T-cell (primary cell): ENCODE measurements at regions not wholly inside any gene's neighbourhood (a gene's known extent, or its start where the extent isn't known, plus 50 kb on each side); places are given as distances from the start of the nearest gene placed in this dataset.
"Not testable (repeated sequence)": the region's sequence is repeated elsewhere in the genome, so short reads cannot be mapped to it uniquely, and the experiment has no call there.

Experiments
- ATAC-seq, 4 experiments: fragments of 200-7000 bp in 3 of 4; fragments of 150-1000 bp in 1 of 4; cut with Tn5 transposase; replicated peaks in 1 of 4; 1 replicate in 3 of 4; 2 replicates in 1 of 4; pipeline ENCODE4 v1.10.0; 2021; ENCODE audit warnings: moderate library complexity in 3 of 4, mild to moderate bottlenecking in 2 of 4, moderate number of reproducible peaks in 1 of 4
- CTCF ChIA-PET, 2 donors: fragments of 300-600 bp; sonication (Branson Sonifier 250); formaldehyde crosslinking; loops; one replicate each; lab custom pipeline; 2022; ENCODE audit warnings: antibody characterized with exemption in 2 of 2; lab: Charles Lee
- POLR2A ChIA-PET, 2 donors: fragments of 300-600 bp; sonication (Branson Sonifier 250); formaldehyde crosslinking; loops; one replicate each; lab custom pipeline; 2022; ENCODE audit warnings: antibody characterized with exemption in 2 of 2; lab: Charles Lee
- DNase-seq, 35 experiments: peaks; one replicate each; pipeline versions ENCODE4 v3.0.0 to v3.0.0-alpha.2; 2013 to 2023
- H3K27ac ChIP-seq: one replicate; pipeline ENCODE4 v1.5.1; 2013; ENCODE audit warnings: low read length
- H3K27me3 ChIP-seq, 2 experiments: replicated peaks in 1 of 2; 1 replicate in 1 of 2; 2 replicates in 1 of 2; pipeline versions ENCODE4 v1.6.1 to v1.7.0; 2013; ENCODE audit warnings: low read length in 1 of 2, mixed read lengths in 1 of 2; ENCODE audit not compliant: control insufficient read depth in 2 of 2, insufficient read depth in 2 of 2; ENCODE audit errors: extremely low read depth in 1 of 2
- H3K36me3 ChIP-seq, 2 donors: 1 replicate in 1 of 2; 2 replicates in 1 of 2; pipeline versions ENCODE4 v1.6.1 to v1.7.0; 2013; ENCODE audit warnings: low read length in 1 of 2; ENCODE audit not compliant: control insufficient read depth in 2 of 2, insufficient read depth in 1 of 2; ENCODE audit errors: extremely low read depth in 1 of 2
- H3K4me1 ChIP-seq, 2 experiments: 1 replicate in 1 of 2; 2 replicates in 1 of 2; pipeline versions ENCODE4 v1.6.1 to v1.7.0; 2013; ENCODE audit warnings: low read length in 2 of 2, mixed read lengths in 1 of 2; ENCODE audit not compliant: insufficient read depth in 2 of 2, control insufficient read depth in 1 of 2; ENCODE audit errors: extremely low read depth in 1 of 2
- H3K4me3 ChIP-seq, 2 donors: 1 replicate in 1 of 2; 2 replicates in 1 of 2; pipeline versions ENCODE4 v1.5.1 to v1.7.0; 2013; ENCODE audit warnings: mild to moderate bottlenecking in 2 of 2, low read length in 1 of 2, moderate library complexity in 1 of 2; ENCODE audit not compliant: control insufficient read depth in 1 of 2; ENCODE audit errors: extremely low read depth in 1 of 2
- H3K9me3 ChIP-seq: 2 replicates; pipeline ENCODE4 v1.7.0; 2013
- H3K27ac Mint-ChIP-seq, 2 donors: one replicate each; pipeline ENCODE4 v1.8.0; 2020 to 2021; ENCODE audit warnings: mild to moderate bottlenecking in 2 of 2, mixed read lengths in 2 of 2
- H3K27me3 Mint-ChIP-seq, 2 donors: one replicate each; pipeline ENCODE4 v1.8.0; 2021 to 2022; ENCODE audit warnings: mixed read lengths in 2 of 2
- H3K36me3 Mint-ChIP-seq: one replicate; pipeline ENCODE4 v1.8.0; 2021; ENCODE audit warnings: mixed read lengths
- H3K4me1 Mint-ChIP-seq, 3 donors: one replicate each; pipeline ENCODE4 v1.8.0; 2020 to 2022; ENCODE audit warnings: mixed read lengths in 3 of 3, mild to moderate bottlenecking in 1 of 3
- H3K4me3 Mint-ChIP-seq, 3 donors: one replicate each; pipeline ENCODE4 v1.8.0; 2020 to 2022; ENCODE audit warnings: mild to moderate bottlenecking in 3 of 3, mixed read lengths in 3 of 3, moderate library complexity in 3 of 3
- H3K9me3 Mint-ChIP-seq, 3 donors: one replicate each; pipeline ENCODE4 v1.8.0; 2020 to 2022; ENCODE audit warnings: mixed read lengths in 3 of 3
- whole genome bisulfite sequencing: methylation state at CpG from one replicate; pipeline ENCODE4 v1.1.5; 2013; ENCODE audit warnings: missing lambda C conversion rate; ENCODE audit not compliant: insufficient coverage; 5-methylcytosine and 5-hydroxymethylcytosine counted together

- H3K27ac ChIP-seq, H3K36me3 ChIP-seq, H3K9me3 ChIP-seq, ATAC-seq, H3K4me3 ChIP-seq, H3K4me3 Mint-ChIP-seq, H3K4me1 ChIP-seq, H3K36me3 Mint-ChIP-seq, DNase-seq, H3K4me1 Mint-ChIP-seq, H3K27me3 Mint-ChIP-seq, H3K9me3 Mint-ChIP-seq, H3K27ac Mint-ChIP-seq, POLR2A ChIA-PET: not testable (repeated sequence)
- no CpG with 5 or more reads among the region's 16 CpGs for WGBS
- H3K27me3 ChIP-seq, result peaks cover 0 to 17% of the 10 kb centered on the region in 2 experiments
- CTCF ChIA-PET, result interaction anchor here in 1 of 2 donors (0.9 kb wide), 1 partner anchor 11 kb away, joined by 3 read pairs; no protein-coding TSS in a partner anchor
Observed at GRCh38 chr10:29380599-29381511, 92.0 kb downstream of the LYZL1 start.

GRCh38 chr10:29386342-29386999, 97.6 kb downstream of the LYZL1 start:
- peak in 2 of 4 experiments; percentile 50 to 61 for ATAC-seq
- no CpG with 5 or more reads among the region's 8 CpGs for WGBS
- no peak overlapping the region for H3K4me3 Mint-ChIP-seq
- no peaks in the 10 kb centered on the region for H3K36me3 ChIP-seq
- H3K27ac Mint-ChIP-seq, result no peak overlapping the region
- DNase-seq, result peak in 4 of 35 experiments; percentile 5 to 55 (median 7)
- H3K27me3 Mint-ChIP-seq, result peaks cover 2 to 8% of the 10 kb centered on the region in 2 donors
- H3K4me1 ChIP-seq, result no peaks in the 10 kb centered on the region
- ChIA-PET CTCF (interaction anchor here (0.6 to 1.4 kb wide), 9 partner anchors 9 to 394 kb away, joined by 3 to 8 read pairs (median 3); no protein-coding TSS in a partner anchor), POLR2A (no interaction called here)
- H3K4me3 ChIP-seq, result no peak overlapping the region
- peaks cover 0 to 22% of the 10 kb centered on the region in 2 experiments for H3K27me3 ChIP-seq
- H3K9me3 ChIP-seq, result no peaks in the 10 kb centered on the region
- no peak overlapping the region for H3K27ac ChIP-seq
- H3K36me3 Mint-ChIP-seq, result no peaks in the 10 kb centered on the region
- H3K9me3 Mint-ChIP-seq, result no peaks in the 10 kb centered on the region
- H3K4me1 Mint-ChIP-seq, result peaks cover 0 to 4% (median 3%) of the 10 kb centered on the region in 3 donors

GRCh38 chr10:29387269-29387668, 98.4 kb downstream of the LYZL1 start:
- ChIA-PET POLR2A (no interaction called here), CTCF (interaction anchor here (0.6 to 1.4 kb wide), 7 partner anchors 10 to 304 kb away, joined by 3 to 7 read pairs (median 3); no protein-coding TSS in a partner anchor)
- 60% methylated on average over 5 of the region's 5 CpGs for WGBS

GRCh38 chr10:29388112-29388511, 99.2 kb downstream of the LYZL1 start:
- ATAC-seq, H3K4me1 Mint-ChIP-seq, DNase-seq, H3K4me3 Mint-ChIP-seq, H3K4me1 ChIP-seq, H3K27me3 Mint-ChIP-seq, H3K36me3 Mint-ChIP-seq, H3K9me3 ChIP-seq, H3K27ac Mint-ChIP-seq, H3K27ac ChIP-seq, POLR2A ChIA-PET, H3K9me3 Mint-ChIP-seq, H3K36me3 ChIP-seq, H3K4me3 ChIP-seq: not testable (repeated sequence)
- peaks cover 0 to 12% of the 10 kb centered on the region in 2 experiments for H3K27me3 ChIP-seq
- WGBS, result no CpG with 5 or more reads among the region's 2 CpGs
- CTCF ChIA-PET, result interaction anchor here in 1 of 2 donors (0.7 to 1.4 kb wide), 2 partner anchors 10 to 31 kb away, joined by 3 read pairs; no protein-coding TSS in a partner anchor

More at GRCh38 chr10:29387269-29387668, 98.4 kb downstream of the LYZL1 start:
- Mint-ChIP-seq H3K36me3 (no peaks in the 10 kb centered on the region), H3K4me1 (peaks cover 0 to 4% (median 3%) of the 10 kb centered on the region in 3 donors), H3K27me3 (peaks cover 4 to 8% of the 10 kb centered on the region in 2 donors), H3K4me3 (no peak overlapping the region), H3K9me3 (no peaks in the 10 kb centered on the region), H3K27ac (no peak overlapping the region)
- Histone ChIP-seq H3K27ac (no peak overlapping the region), H3K36me3 (no peaks in the 10 kb centered on the region), H3K4me1 (no peaks in the 10 kb centered on the region), H3K4me3 (no peak overlapping the region), H3K9me3 (no peaks in the 10 kb centered on the region), H3K27me3 (peaks cover 0 to 16% of the 10 kb centered on the region in 2 experiments)
- no peak for ATAC-seq
- DNase-seq, result no peak

- H3K9me3 Mint-ChIP-seq, result no peaks in the 10 kb centered on the region
- no peaks in the 10 kb centered on the region for H3K4me1 ChIP-seq
- H3K27ac ChIP-seq, result no peak overlapping the region
- no peak for ATAC-seq
- peaks cover 0 to 4% (median 3%) of the 10 kb centered on the region in 3 donors for H3K4me1 Mint-ChIP-seq
- H3K27me3 Mint-ChIP-seq, result peaks cover 3 to 4% of the 10 kb centered on the region in 2 donors
- no peak overlapping the region for H3K27ac Mint-ChIP-seq
- DNase-seq, result no peak
- no peak overlapping the region for H3K4me3 ChIP-seq
- ChIA-PET CTCF (interaction anchor here in 1 of 2 donors (0.9 to 1.4 kb wide), 2 partner anchors 12 to 124 kb away, joined by 4 read pairs; no protein-coding TSS in a partner anchor), POLR2A (no interaction called here)
- H3K36me3 Mint-ChIP-seq, result no peaks in the 10 kb centered on the region
- H3K4me3 Mint-ChIP-seq, result no peak overlapping the region
- no peaks in the 10 kb centered on the region for H3K9me3 ChIP-seq
- no peaks in the 10 kb centered on the region for H3K36me3 ChIP-seq
- 84% methylated on average over 3 of the region's 3 CpGs for WGBS
- peaks cover 0 to 16% of the 10 kb centered on the region in 2 experiments for H3K27me3 ChIP-seq
Observed at GRCh38 chr10:29389493-29389892, 100.6 kb downstream of the LYZL1 start.

GRCh38 chr10:29389935-29390334, 101.1 kb downstream of the LYZL1 start:
- H3K36me3 Mint-ChIP-seq, result no peaks in the 10 kb centered on the region
- peaks cover 3 to 4% of the 10 kb centered on the region in 2 donors for H3K27me3 Mint-ChIP-seq
- Histone ChIP-seq H3K4me1 (no peaks in the 10 kb centered on the region), H3K27ac (no peak overlapping the region), H3K9me3 (no peaks in the 10 kb centered on the region), H3K4me3 (no peak overlapping the region), H3K36me3 (no peaks in the 10 kb centered on the region), H3K27me3 (peaks cover 0 to 20% of the 10 kb centered on the region in 2 experiments)
- ATAC-seq, result no peak
- no peak overlapping the region for H3K4me3 Mint-ChIP-seq
- H3K27ac Mint-ChIP-seq, result no peak overlapping the region
- WGBS, result 71% methylated on average over 6 of the region's 9 CpGs
- ChIA-PET POLR2A (no interaction called here), CTCF (interaction anchor here (0.6 to 1.4 kb wide), 3 partner anchors 12 to 163 kb away, joined by 3 to 4 read pairs (median 4); no protein-coding TSS in a partner anchor)
- H3K4me1 Mint-ChIP-seq, result peaks cover 0 to 4% (median 3%) of the 10 kb centered on the region in 3 donors
- DNase-seq, result no peak
- no peaks in the 10 kb centered on the region for H3K9me3 Mint-ChIP-seq
